Peyer's patch (tissue), 4 donors: ENCODE measurements at regions not wholly inside any gene's neighbourhood (a gene's known extent, or its start where the extent isn't known, plus 50 kb on each side); places are given as distances from the start of the nearest gene placed in this dataset.

Source experiments
- DNase-seq, 3 donors: peaks; one replicate each; pipeline ENCODE4 v3.0.0-alpha.2; 2017 to 2019
- H3K27ac ChIP-seq, 4 donors: fragments of 200-600 bp; sonication (generic); one replicate each; pipeline ENCODE4 v1.5.1; 2016 to 2019
- H3K27me3 ChIP-seq, 2 donors: fragments of 200-600 bp; sonication (generic); one replicate each; pipeline ENCODE4 v1.5.1; 2019
- H3K36me3 ChIP-seq, 3 donors: fragments of 200-600 bp; sonication (generic); one replicate each; pipeline ENCODE4 v1.5.1; 2016 to 2019
- H3K4me1 ChIP-seq, 4 donors: fragments of 200-600 bp; sonication (generic); one replicate each; pipeline ENCODE4 v1.5.1; 2016 to 2019
- H3K4me3 ChIP-seq, 4 donors: fragments of 200-600 bp; sonication (generic); 1 replicate in 3 of 4; 2 replicates in 1 of 4; pipeline ENCODE4 v1.5.1; 2016 to 2019; ENCODE audit warnings: mild to moderate bottlenecking in 1 of 4
- H3K9me3 ChIP-seq, 4 donors: fragments of 200-600 bp; sonication (generic); one replicate each; pipeline ENCODE4 v1.5.1; 2016 to 2019; ENCODE audit warnings: mild to moderate bottlenecking in 1 of 4
- POLR2A ChIP-seq, 2 donors: fragments of 450-650 bp; IDR thresholded peaks; one replicate each; pipeline ENCODE4 v1.5.1; 2017; ENCODE audit warnings: antibody characterized with exemption in 2 of 2, mild to moderate bottlenecking in 2 of 2, moderate library complexity in 2 of 2
- TF ChIP-seq, protein P1 (sequence below), 6 experiments: fragments of 450-650 bp in 4 of 6; fragments of 200-600 bp in 2 of 6; sonication (generic) in 1 of 6; IDR thresholded peaks; one replicate each; pipeline ENCODE4 v1.5.1; 2017 to 2019; ENCODE audit warnings: antibody characterized with exemption in 6 of 6, mild to moderate bottlenecking in 3 of 6, moderate library complexity in 1 of 6

GRCh38 chr10:3428826-3429225, 256.2 kb upstream of the PITRM1 start:
- no peaks in the 10 kb centered on the region for H3K36me3 ChIP-seq
- H3K9me3 ChIP-seq = no peaks in the 10 kb centered on the region
- DNase-seq = no peak
- peaks cover 0 to 21% (median 0%) of the 10 kb centered on the region in 4 donors for H3K4me1 ChIP-seq
- no peak overlapping the region for H3K27ac ChIP-seq
- no peaks in the 10 kb centered on the region for H3K27me3 ChIP-seq
- no peak overlapping the region for H3K4me3 ChIP-seq
- no peak for TF ChIP-seq POLR2A (IDR thresholded peaks at IDR 0.05)
- TF ChIP-seq, protein P1, sequence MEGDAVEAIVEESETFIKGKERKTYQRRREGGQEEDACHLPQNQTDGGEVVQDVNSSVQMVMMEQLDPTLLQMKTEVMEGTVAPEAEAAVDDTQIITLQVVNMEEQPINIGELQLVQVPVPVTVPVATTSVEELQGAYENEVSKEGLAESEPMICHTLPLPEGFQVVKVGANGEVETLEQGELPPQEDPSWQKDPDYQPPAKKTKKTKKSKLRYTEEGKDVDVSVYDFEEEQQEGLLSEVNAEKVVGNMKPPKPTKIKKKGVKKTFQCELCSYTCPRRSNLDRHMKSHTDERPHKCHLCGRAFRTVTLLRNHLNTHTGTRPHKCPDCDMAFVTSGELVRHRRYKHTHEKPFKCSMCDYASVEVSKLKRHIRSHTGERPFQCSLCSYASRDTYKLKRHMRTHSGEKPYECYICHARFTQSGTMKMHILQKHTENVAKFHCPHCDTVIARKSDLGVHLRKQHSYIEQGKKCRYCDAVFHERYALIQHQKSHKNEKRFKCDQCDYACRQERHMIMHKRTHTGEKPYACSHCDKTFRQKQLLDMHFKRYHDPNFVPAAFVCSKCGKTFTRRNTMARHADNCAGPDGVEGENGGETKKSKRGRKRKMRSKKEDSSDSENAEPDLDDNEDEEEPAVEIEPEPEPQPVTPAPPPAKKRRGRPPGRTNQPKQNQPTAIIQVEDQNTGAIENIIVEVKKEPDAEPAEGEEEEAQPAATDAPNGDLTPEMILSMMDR (IDR thresholded peaks at IDR 0.05) = no peak

- Histone ChIP-seq H3K9me3 (no peaks in the 10 kb centered on the region), H3K4me3 (no peak overlapping the region), H3K4me1 (peaks cover 0 to 21% (median 0%) of the 10 kb centered on the region in 4 donors), H3K27ac (no peak overlapping the region), H3K36me3 (no peaks in the 10 kb centered on the region), H3K27me3 (no peaks in the 10 kb centered on the region)
- no peak for DNase-seq
- no peak for TF ChIP-seq POLR2A (IDR thresholded peaks at IDR 0.05)
- TF ChIP-seq, protein P1 (IDR thresholded peaks at IDR 0.05) = no peak
Measured at GRCh38 chr10:3427950-3428354, 255.4 kb upstream of the PITRM1 start.

- TF ChIP-seq, protein P1 (IDR thresholded peaks at IDR 0.05) = no peak
- TF ChIP-seq POLR2A (IDR thresholded peaks at IDR 0.05) = no peak
- Histone ChIP-seq H3K4me3 (no peak overlapping the region), H3K27ac (no peak overlapping the region), H3K27me3 (no peaks in the 10 kb centered on the region), H3K4me1 (peaks cover 0 to 21% (median 0%) of the 10 kb centered on the region in 4 donors), H3K9me3 (no peaks in the 10 kb centered on the region), H3K36me3 (no peaks in the 10 kb centered on the region)
- no peak for DNase-seq
Measured at GRCh38 chr10:3427347-3427746, 254.8 kb upstream of the PITRM1 start.

DNA sequence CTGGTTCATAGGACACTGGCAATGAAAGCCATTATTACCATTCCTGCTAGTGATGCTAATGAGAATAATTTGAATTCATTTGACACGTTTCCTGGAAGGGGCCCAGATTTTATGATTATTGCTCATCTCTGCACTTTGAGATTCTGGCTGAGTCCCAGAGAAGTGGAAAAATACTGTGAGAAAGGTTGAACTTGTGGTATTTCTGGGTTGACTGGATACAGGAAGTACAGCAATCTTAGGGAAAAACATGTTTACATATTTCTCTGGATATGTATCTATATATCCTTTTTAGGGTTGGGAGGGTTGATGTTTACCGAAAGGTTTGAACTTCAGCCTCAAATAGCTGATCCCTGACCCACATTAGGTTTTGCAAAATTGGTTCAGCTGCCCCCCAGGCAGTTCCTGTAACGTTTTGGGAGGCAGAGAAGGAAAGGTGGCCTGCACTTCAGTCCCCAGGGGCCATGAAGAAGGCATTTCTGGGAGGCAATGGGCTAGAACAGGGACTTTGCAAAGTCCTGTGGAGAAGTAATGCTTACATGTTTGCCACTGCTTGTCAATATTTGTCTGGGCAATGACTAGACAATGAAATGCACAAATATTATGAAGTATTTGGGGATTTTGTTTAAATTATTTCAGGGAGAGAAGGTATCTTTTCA, 253.7 kb upstream of the PITRM1 start:
- no peaks in the 10 kb centered on the region for H3K9me3 ChIP-seq
- no peaks in the 10 kb centered on the region for H3K27me3 ChIP-seq
- H3K36me3 ChIP-seq = no peaks in the 10 kb centered on the region
- DNase-seq = no peak
- H3K27ac ChIP-seq = peak overlapping the region in 2 of 4 donors; percentile 54 to 66
- TF ChIP-seq, protein P1 (IDR thresholded peaks at IDR 0.05) = no peak
- TF ChIP-seq POLR2A (IDR thresholded peaks at IDR 0.05) = no peak
- peaks cover 0 to 21% (median 0%) of the 10 kb centered on the region in 4 donors for H3K4me1 ChIP-seq
- no peak overlapping the region for H3K4me3 ChIP-seq

DNA sequence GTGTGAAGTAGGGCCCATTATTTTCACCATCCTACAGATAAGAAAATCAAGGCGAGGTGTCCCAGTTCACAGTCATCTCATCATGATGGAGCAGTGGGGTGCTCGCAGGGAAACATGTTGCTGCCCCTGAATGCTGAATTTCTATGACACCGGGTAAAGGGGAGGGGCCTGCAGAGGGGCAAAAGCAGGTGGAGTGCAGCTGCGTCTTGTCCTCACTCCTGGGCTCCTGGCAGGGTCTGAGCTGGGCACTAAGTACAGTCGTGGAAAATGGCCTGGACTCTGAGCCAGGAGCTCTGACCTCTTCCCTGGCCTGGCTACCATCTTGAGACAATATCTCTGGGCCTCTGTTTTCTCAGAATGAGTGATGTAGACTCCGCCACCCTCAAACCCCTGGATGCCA, 253.1 kb upstream of the PITRM1 start:
- H3K27ac ChIP-seq = peak overlapping the region in 2 of 4 donors; percentile 54 to 63
- no peak for DNase-seq
- H3K4me1 ChIP-seq = peaks cover 0 to 21% (median 0%) of the 10 kb centered on the region in 4 donors
- H3K27me3 ChIP-seq = no peaks in the 10 kb centered on the region
- H3K9me3 ChIP-seq = no peaks in the 10 kb centered on the region
- H3K36me3 ChIP-seq = no peaks in the 10 kb centered on the region
- no peak for TF ChIP-seq POLR2A (IDR thresholded peaks at IDR 0.05)
- TF ChIP-seq, protein P1 (IDR thresholded peaks at IDR 0.05) = no peak
- no peak overlapping the region for H3K4me3 ChIP-seq
